ENCODE measurements at regions not wholly inside any gene's neighbourhood (a gene's known extent, or its start where the extent isn't known, plus 50 kb on each side); places are given as distances from the start of the nearest gene placed in this dataset.

- Mint-ChIP-seq H3K9me3 (peaks cover 3 to 15% of the 10 kb centered on the region in 2 experiments), H3K36me3 (ENCODE audit: insufficient read depth in 1 of 3, low read depth in 3 of 3) (no peaks in the 10 kb centered on the region), H3K4me1 (peaks cover 9 to 16% of the 10 kb centered on the region in 2 experiments), H3K27me3 (ENCODE audit: low read depth) (peaks cover 28% of the 10 kb centered on the region), H3K27ac (no peak overlapping the region), H3K4me3 (no peak overlapping the region)
- no peak for TF ChIP-seq CTCF (conservative IDR thresholded peaks at IDR 0.05)
- no peak for DNase-seq
- Histone ChIP-seq H4K91ac (ENCODE audit: insufficient read length, low read depth, low read length) (no peak overlapping the region), H3K27me3 (ENCODE audit: insufficient read depth, low read length) (no peaks in the 10 kb centered on the region; the same call in 1 of the 2 replicates), H3K4ac (ENCODE audit: low read depth, low read length) (no peak overlapping the region), H3K14ac (ENCODE audit: insufficient read depth, low read length) (no peak overlapping the region), H3K9ac (ENCODE audit: extremely low read depth, insufficient read length, low read length) (no peak overlapping the region), H3K79me1 (ENCODE audit: insufficient read depth, low read depth, low read length, poor library complexity, severe bottlenecking) (no peaks in the 10 kb centered on the region), H3K9me3 (ENCODE audit: control insufficient read depth, low read depth, low read length) (no peaks in the 10 kb centered on the region), H3K56ac (ENCODE audit: insufficient read length, low read depth, low read length) (no peak overlapping the region), H3K23me2 (ENCODE audit: insufficient read length, low read depth, low read length, poor library complexity, severe bottlenecking) (no peaks in the 10 kb centered on the region), H3T11ph (ENCODE audit: low read length) (no peak overlapping the region), H4K8ac (replicated peaks; ENCODE audit: insufficient read length, low read depth, low read length) (no peak overlapping the region), H3K18ac (ENCODE audit: insufficient read length, low read depth, low read length) (no peak overlapping the region), H2BK15ac (ENCODE audit: low read depth, low read length) (no peak overlapping the region), H3K23ac (ENCODE audit: insufficient read length, low read depth, low read length) (no peak overlapping the region), H2BK120ac (ENCODE audit: low read depth, low read length, poor library complexity, severe bottlenecking) (no peak overlapping the region), H4K20me1 (ENCODE audit: control insufficient read depth, insufficient read depth, insufficient read length) (peaks cover 2% of the 10 kb centered on the region), H2BK20ac (ENCODE audit: low read depth, low read length, poor library complexity, severe bottlenecking) (no peak overlapping the region), H3K4me1 (ENCODE audit: insufficient read depth, low read length) (no peaks in the 10 kb centered on the region; the same call in 1 of the 2 replicates), H4K5ac (ENCODE audit: insufficient read length, low read depth, low read length) (no peak overlapping the region), H2AK5ac (ENCODE audit: insufficient read length, low read length) (no peak overlapping the region), H3K79me2 (ENCODE audit: insufficient read depth, low read length) (no peaks in the 10 kb centered on the region), H2BK12ac (ENCODE audit: insufficient read length, low read depth, low read length) (no peak overlapping the region), H3K4me2 (ENCODE audit: insufficient read depth, insufficient read length, low read length) (no peak overlapping the region), H3K27ac (ENCODE audit: insufficient read length, low read depth, low read length) (no peak overlapping the region), H2AFZ (ENCODE audit: low read length) (no peak overlapping the region), H2BK5ac (ENCODE audit: insufficient read length, low read length) (no peak overlapping the region)
- no CpG with 5 or more reads among the region's 1 CpG for WGBS (ENCODE audit: extremely low coverage, insufficient read length, low lambda C conversion rate)
These were observed 61.9 kb upstream of the BEGAIN start for GRCh38 chr14:100649173-100649519.

Data from H9 (cell line).